H1 (cell line): ENCODE measurements at regions not wholly inside any gene's neighbourhood (a gene's known extent, or its start where the extent isn't known, plus 50 kb on each side); places are given as distances from the start of the nearest gene placed in this dataset.

Source experiments
- CTCF ChIA-PET: fragments of 300-600 bp; sonication (Branson Sonifier 250); formaldehyde crosslinking; loops from one replicate; lab custom pipeline; 2021; ENCODE audit not compliant: partially characterized antibody; lab: Charles Lee
- POLR2A ChIA-PET: fragments of 300-600 bp; sonication (Branson Sonifier 250); formaldehyde crosslinking; loops from one replicate; lab custom pipeline; 2021; ENCODE audit warnings: inconsistent platforms; ENCODE audit not compliant: partially characterized antibody; lab: Charles Lee
- DNase-seq, 2 experiments: peaks; one replicate each; pipeline versions ENCODE4 v3.0.0 to v3.0.0-alpha.2; 2010 to 2022; ENCODE audit warnings: low spot score in 2 of 2, low read depth in 1 of 2, mixed read lengths in 1 of 2
- FAIRE-seq: peaks from 2 replicates; lab custom pipeline; 2011; peaks lifted over from hg19 to GRCh38; lab: Jason Lieb, UNC
- H2AFZ ChIP-seq: 2 replicates; pipeline ENCODE4 v1.8.1; 2012; ENCODE audit warnings: low read length, inconsistent platforms
- H2AK5ac ChIP-seq: 2 replicates; pipeline ENCODE4 v1.6.1; 2013; ENCODE audit warnings: low read depth, low read length
- H2BK120ac ChIP-seq: replicated peaks from 2 replicates; pipeline ENCODE3; 2013; ENCODE audit warnings: low read depth, low read length, inconsistent platforms
- H2BK12ac ChIP-seq: 2 replicates; pipeline ENCODE4 v1.6.1; 2013; ENCODE audit warnings: low read depth, low read length
- H2BK15ac ChIP-seq: 2 replicates; pipeline ENCODE4 v1.6.1; 2013; ENCODE audit warnings: low read length
- H2BK20ac ChIP-seq: 2 replicates; pipeline ENCODE4 v1.6.1; 2013; ENCODE audit warnings: low read length
- H2BK5ac ChIP-seq: 2 replicates; pipeline ENCODE4 v1.6.1; 2013; ENCODE audit warnings: low read depth, low read length
- H3K14ac ChIP-seq: 2 replicates; pipeline ENCODE4 v1.6.1; 2013; ENCODE audit warnings: inconsistent platforms; ENCODE audit not compliant: insufficient read length
- H3K18ac ChIP-seq: 2 replicates; pipeline ENCODE4 v1.6.1; 2013; ENCODE audit warnings: low read length; ENCODE audit errors: extremely low read depth
- H3K23ac ChIP-seq: 2 replicates; pipeline ENCODE4 v1.6.1; 2013; ENCODE audit warnings: inconsistent platforms; ENCODE audit not compliant: insufficient read length
- H3K23me2 ChIP-seq: 2 replicates; pipeline ENCODE4 v1.6.1; 2013; ENCODE audit warnings: low read depth, low read length
- H3K27ac ChIP-seq: 2 replicates; pipeline ENCODE4 v1.6.1; 2011; ENCODE audit warnings: low read depth, low read length, inconsistent platforms
- H3K27me3 ChIP-seq, 4 experiments: replicated peaks in 1 of 4; 1 replicate in 1 of 4; 2 replicates in 3 of 4; pipeline versions ENCODE4 v1.6.1 to v1.8.1; 2011 to 2013; ENCODE audit warnings: low read length in 3 of 4, mild to moderate bottlenecking in 3 of 4, inconsistent platforms in 2 of 4, mixed read lengths in 2 of 4, moderate library complexity in 1 of 4; ENCODE audit not compliant: control insufficient read depth in 3 of 4, insufficient read depth in 3 of 4; ENCODE audit errors: extremely low read depth in 1 of 4
- H3K36me3 ChIP-seq, 4 experiments: 2 replicates each; pipeline versions ENCODE4 v1.6.1 to v1.8.1; 2011 to 2013; ENCODE audit warnings: mild to moderate bottlenecking in 4 of 4, low read length in 3 of 4, moderate library complexity in 2 of 4, control low read depth in 1 of 4, inconsistent platforms in 1 of 4; ENCODE audit not compliant: insufficient read depth in 4 of 4, control insufficient read depth in 2 of 4
- H3K4ac ChIP-seq: replicated peaks from 2 replicates; pipeline ENCODE3; 2013; ENCODE audit warnings: low read length, low read depth, mixed read lengths, inconsistent platforms; ENCODE audit not compliant: insufficient read length
- H3K4me1 ChIP-seq, 4 experiments: replicated peaks in 1 of 4; 1 replicate in 1 of 4; 2 replicates in 3 of 4; pipeline versions ENCODE4 v1.6.1 to v1.8.1; 2011 to 2013; ENCODE audit warnings: low read length in 3 of 4, inconsistent platforms in 2 of 4, mixed read lengths in 1 of 4; ENCODE audit not compliant: insufficient read depth in 4 of 4, control insufficient read depth in 3 of 4
- H3K4me2 ChIP-seq, 2 experiments: 2 replicates each; pipeline versions ENCODE4 v1.6.1 to v1.8.1; 2011 to 2013; ENCODE audit warnings: low read depth in 2 of 2, low read length in 2 of 2, control low read depth in 1 of 2, inconsistent platforms in 1 of 2, mild to moderate bottlenecking in 1 of 2; ENCODE audit not compliant: insufficient read depth in 1 of 2
- H3K4me3 ChIP-seq, 4 experiments: fragments of 200-600, 300-600 bp in 1 of 4; sonication (generic), shearing (Covaris generic), sonication (Bioruptor Twin) in 1 of 4; 2 replicates each; pipeline versions ENCODE4 v1.5.1 to v1.8.1; 2011 to 2016; ENCODE audit warnings: low read length in 4 of 4, low read depth in 3 of 4, control low read depth in 2 of 4, inconsistent platforms in 2 of 4, mild to moderate bottlenecking in 2 of 4, mixed read lengths in 1 of 4, moderate library complexity in 1 of 4; ENCODE audit not compliant: insufficient read depth in 2 of 4; ENCODE audit errors: extremely low read depth in 1 of 4
- H3K56ac ChIP-seq: replicated peaks from 2 replicates; pipeline ENCODE3; 2013; ENCODE audit warnings: low read depth, mild to moderate bottlenecking, mixed read lengths, low read length, inconsistent platforms; ENCODE audit not compliant: insufficient read length
- H3K79me1 ChIP-seq: 2 replicates; pipeline ENCODE4 v1.6.1; 2013; ENCODE audit warnings: low read depth, low read length, control low read depth
- H3K79me2 ChIP-seq, 2 experiments: 2 replicates each; pipeline versions ENCODE4 v1.6.1 to v1.8.1; 2012 to 2013; ENCODE audit warnings: low read length in 2 of 2, mild to moderate bottlenecking in 2 of 2, inconsistent platforms in 1 of 2; ENCODE audit not compliant: insufficient read depth in 2 of 2, control insufficient read depth in 1 of 2
- H3K9ac ChIP-seq, 4 experiments: replicated peaks in 1 of 4; 1 replicate in 1 of 4; 2 replicates in 3 of 4; pipeline versions ENCODE4 v1.6.1 to v1.8.1; 2011 to 2013; ENCODE audit warnings: low read depth in 3 of 4, low read length in 3 of 4, control low read depth in 2 of 4, mild to moderate bottlenecking in 2 of 4, moderate library complexity in 2 of 4, inconsistent platforms in 1 of 4; ENCODE audit errors: extremely low read depth in 1 of 4
- H3K9me3 ChIP-seq, 2 experiments: 2 replicates each; pipeline versions ENCODE4 v1.6.1 to v1.8.1; 2012 to 2013; ENCODE audit warnings: mild to moderate bottlenecking in 2 of 2, moderate library complexity in 2 of 2, control low read depth in 1 of 2, inconsistent platforms in 1 of 2, low read depth in 1 of 2, low read length in 1 of 2, mixed read lengths in 1 of 2; ENCODE audit not compliant: insufficient read depth in 2 of 2
- H4K20me1 ChIP-seq, 2 experiments: replicated peaks in 1 of 2; 2 replicates each; pipeline versions ENCODE3 to v1.8.1; 2011 to 2013; ENCODE audit warnings: inconsistent platforms in 2 of 2, low read length in 2 of 2, mild to moderate bottlenecking in 1 of 2; ENCODE audit not compliant: insufficient read depth in 2 of 2, control insufficient read depth in 1 of 2
- H4K5ac ChIP-seq: 2 replicates; pipeline ENCODE4 v1.6.1; 2013; ENCODE audit warnings: low read length, low read depth, mixed read lengths, inconsistent platforms; ENCODE audit not compliant: insufficient read length
- H4K8ac ChIP-seq: 2 replicates; pipeline ENCODE4 v1.8.0; 2013; ENCODE audit warnings: mild to moderate bottlenecking, moderate library complexity, low read length, inconsistent platforms; ENCODE audit not compliant: insufficient read depth; ENCODE audit errors: extremely low read depth
- H4K91ac ChIP-seq: replicated peaks from 2 replicates; pipeline ENCODE3; 2013; ENCODE audit warnings: low read length, mixed read lengths, inconsistent platforms; ENCODE audit not compliant: insufficient read length
- NANOG ChIP-seq: IDR thresholded peaks from 2 replicates; pipeline ENCODE4 v1.6.1; 2011; ENCODE audit warnings: low read length, low read depth, mild to moderate bottlenecking, inconsistent platforms; ENCODE audit not compliant: insufficient read depth, poor library complexity, severe bottlenecking
- USF2 ChIP-seq: IDR thresholded peaks from 2 replicates; pipeline ENCODE4 v1.6.1; 2011; ENCODE audit warnings: low read length, improper control_type of control experiment
- YY1 ChIP-seq: IDR thresholded peaks from 2 replicates; pipeline ENCODE4 v1.6.1; 2011; ENCODE audit warnings: low read depth, mild to moderate bottlenecking, low read length
- WGBS, 2 experiments: shearing (Covaris generic) in 1 of 2; methylation state at CpG; one replicate each; pipeline versions ENCODE4 v1.1.6 to v1.1.7; 2013 to 2015; ENCODE audit warnings: low lambda C conversion rate in 2 of 2, mixed read lengths in 2 of 2, inconsistent platforms in 1 of 2, low coverage in 1 of 2, missing lambda C conversion rate in 1 of 2; ENCODE audit not compliant: insufficient replicate concordance in 2 of 2, insufficient coverage in 1 of 2, insufficient read length in 1 of 2; ENCODE audit errors: extremely low coverage in 1 of 2, missing lambda C conversion rate in 1 of 2; 5-methylcytosine and 5-hydroxymethylcytosine counted together

GRCh38 chr2:7210712-7211111 lies 293.5 kb downstream of the RNF144A start:
- 90% methylated on average over 4 of the region's 4 CpGs; no CpG with 5 or more reads in 1 of the 2 experiments for WGBS, 2 experiments
- DNase-seq, result no peak

More at GRCh38 chr2:7210712-7211111, 293.5 kb downstream of the RNF144A start:
- H3K36me3 ChIP-seq, result no peaks in the 10 kb centered on the region
- H2BK20ac ChIP-seq, result no peak overlapping the region
- H3K23me2 ChIP-seq, result no peaks in the 10 kb centered on the region; the same call in 1 of the 2 replicates
- no peak overlapping the region for H2BK5ac ChIP-seq
- no peak overlapping the region; the same call in 1 of the 2 replicates for H2BK12ac ChIP-seq
- H3K79me1 ChIP-seq, result no peaks in the 10 kb centered on the region
- no peaks in the 10 kb centered on the region for H3K79me2 ChIP-seq
- H4K5ac ChIP-seq, result no peak overlapping the region
- no peak overlapping the region for H2BK120ac ChIP-seq
- no peak overlapping the region for H3K4me3 ChIP-seq
- no peaks in the 10 kb centered on the region for H3K9me3 ChIP-seq
- no peak overlapping the region for H3K56ac ChIP-seq
- H2BK15ac ChIP-seq, result no peak overlapping the region
- no peak overlapping the region for H3K4ac ChIP-seq
- no peak for FAIRE-seq
- H3K4me2 ChIP-seq, result no peak overlapping the region
- H2AFZ ChIP-seq, result no peak overlapping the region
- ChIA-PET CTCF (interaction anchor here (0.5 kb wide), 1 partner anchor 886 kb away, joined by 3 read pairs; no protein-coding TSS in a partner anchor), POLR2A (no interaction called here)
- H3K27ac ChIP-seq, result no peak overlapping the region
- H2AK5ac ChIP-seq, result no peak overlapping the region
- no peak overlapping the region for H3K9ac ChIP-seq
- H3K27me3 ChIP-seq, result no peaks in the 10 kb centered on the region; a peak in 1 of 7 replicates
- no peak overlapping the region for H4K91ac ChIP-seq
- H3K4me1 ChIP-seq, result peaks cover 0 to 6% (median 3%) of the 10 kb centered on the region in 4 experiments; a peak in 4 of 7 replicates
- H3K23ac ChIP-seq, result no peak overlapping the region
- H3K18ac ChIP-seq, result no peak overlapping the region
- TF ChIP-seq USF2, result no peak
- no peak for TF ChIP-seq YY1
- TF ChIP-seq NANOG, result no peak
- no peaks in the 10 kb centered on the region for H4K20me1 ChIP-seq
- no peak overlapping the region for H3K14ac ChIP-seq
- no peak overlapping the region for H4K8ac ChIP-seq
